HepG2 (cell line): ENCODE measurements at regions not wholly inside any gene's neighbourhood (a gene's known extent, or its start where the extent isn't known, plus 50 kb on each side); places are given as distances from the start of the nearest gene placed in this dataset.

Source experiments
- ATAC-seq: fragments of 200-7000 bp; cut with Tn5 transposase; 3 replicates; pipeline ENCODE4 v1.9.1; 2020; ENCODE audit warnings: mild to moderate bottlenecking, moderate library complexity
- BruUV-seq: library from RNA; stranded (reverse); fragments of 400-500 nt; replicated peaks from 2 replicates; lab custom pipeline; 2021; lab: Mats Ljungman, UMichigan
- CTCF ChIA-PET: fragments of 300-600 bp; formaldehyde crosslinking; extraction: SDS; loops from one replicate; lab custom pipeline; 2021; ENCODE audit warnings: low total read pairs, inconsistent platforms, low intra/inter-chr PET ratio; lab: Yijun Ruan, JAX
- POLR2A ChIA-PET: fragments of 350-600 bp; sonication (Branson Sonifier 250); formaldehyde crosslinking; loops from one replicate; lab custom pipeline; 2020; ENCODE audit warnings: antibody characterized with exemption, inconsistent platforms; lab: Yijun Ruan, JAX
- DNase-seq: peaks from one replicate; pipeline ENCODE4 v3.0.0-alpha.2; 2015; ENCODE audit warnings: low spot score
- FAIRE-seq: peaks from 3 replicates; lab custom pipeline; 2011; peaks lifted over from hg19 to GRCh38; lab: Jason Lieb, UNC
- H2AFZ ChIP-seq: one replicate; pipeline ENCODE4 v1.6.1; 2011; ENCODE audit warnings: low read length, inconsistent platforms
- H3K27ac ChIP-seq: fragments of 300-600 bp; 3 replicates; pipeline ENCODE4 v1.8.0; 2011; ENCODE audit warnings: mixed run types, mild to moderate bottlenecking, mixed read lengths, low read length, inconsistent platforms; ENCODE audit not compliant: insufficient read depth; ENCODE audit errors: extremely low read length
- H3K27me3 ChIP-seq, 2 experiments: fragments of 200-600 bp in 1 of 2; 2 replicates in 1 of 2; 3 replicates in 1 of 2; pipeline versions ENCODE4 v1.6.0 to v1.8.0; 2011; ENCODE audit warnings: low read length in 2 of 2, mild to moderate bottlenecking in 2 of 2, moderate library complexity in 2 of 2, inconsistent platforms in 1 of 2; ENCODE audit not compliant: insufficient read depth in 2 of 2, control insufficient read depth in 1 of 2
- H3K36me3 ChIP-seq, 2 experiments: fragments of 200-600 bp in 1 of 2; replicated peaks in 1 of 2; 2 replicates in 1 of 2; 3 replicates in 1 of 2; pipeline versions ENCODE4 v1.5.1 to v1.8.0; 2011; ENCODE audit warnings: low read length in 2 of 2, inconsistent platforms in 1 of 2; ENCODE audit not compliant: insufficient read depth in 2 of 2, control insufficient read depth in 1 of 2
- H3K4me1 ChIP-seq: 2 replicates; pipeline ENCODE4 v1.5.1; 2012; ENCODE audit warnings: low read length, inconsistent platforms; ENCODE audit not compliant: insufficient read depth
- H3K4me2 ChIP-seq: 2 replicates; pipeline ENCODE4 v1.6.0; 2011; ENCODE audit warnings: low read depth, low read length, inconsistent platforms
- H3K4me3 ChIP-seq, 3 experiments: fragments of 200-600 bp in 1 of 3; sonication (generic), shearing (Covaris generic) in 1 of 3; replicated peaks in 1 of 3; 2 replicates each; pipeline ENCODE4 v1.5.1; 2011 to 2016; ENCODE audit warnings: low read length in 3 of 3, inconsistent platforms in 2 of 3, low read depth in 2 of 3, mild to moderate bottlenecking in 2 of 3, control low read depth in 1 of 3, mixed read lengths in 1 of 3; ENCODE audit not compliant: insufficient read depth in 1 of 3
- H3K79me2 ChIP-seq: one replicate; pipeline ENCODE4 v1.6.1; 2011; ENCODE audit warnings: low read length, inconsistent platforms; ENCODE audit not compliant: insufficient read depth
- H3K9ac ChIP-seq: 2 replicates; pipeline ENCODE4 v1.6.0; 2011; ENCODE audit warnings: mild to moderate bottlenecking, low read depth, low read length, inconsistent platforms; ENCODE audit not compliant: insufficient read depth
- H3K9me3 ChIP-seq: 2 replicates; pipeline ENCODE4 v1.5.1; 2012; ENCODE audit warnings: mild to moderate bottlenecking, low read length
- H4K20me1 ChIP-seq: 2 replicates; pipeline ENCODE4 v1.6.0; 2011; ENCODE audit warnings: inconsistent platforms, mild to moderate bottlenecking, low read length, moderate library complexity; ENCODE audit not compliant: insufficient read depth
- E2F5 ChIP-seq: sonication (generic); formaldehyde crosslinking; conservative IDR thresholded peaks from 2 replicates; pipeline ENCODE4 v1.4.0; 2020; ENCODE audit warnings: missing genetic modification reagents
- MAFK ChIP-seq, 2 experiments: IDR thresholded peaks in 1 of 2; conservative IDR thresholded peaks in 1 of 2; 2 replicates each; pipeline ENCODE4 v1.6.1; 2011; ENCODE audit warnings: improper control_type of control experiment in 2 of 2, low read length in 2 of 2
- NR1H2 ChIP-seq: sonication (generic); formaldehyde crosslinking; IDR thresholded peaks from 2 replicates; pipeline ENCODE4 v1.8.1; 2022; ENCODE audit warnings: low read depth, missing genetic modification reagents, borderline replicate concordance
- PAWR ChIP-seq: sonication (generic); formaldehyde crosslinking; IDR thresholded peaks from 2 replicates; pipeline ENCODE4 v1.4.0; 2020; ENCODE audit warnings: missing genetic modification reagents, mild to moderate bottlenecking, borderline replicate concordance
- SMAD1 ChIP-seq: sonication (generic); formaldehyde crosslinking; IDR thresholded peaks from 2 replicates; pipeline ENCODE4 v1.4.0; 2020; ENCODE audit warnings: missing genetic modification reagents, low read depth, mild to moderate bottlenecking, borderline replicate concordance
- TGIF2 ChIP-seq: IDR thresholded peaks from 2 replicates; pipeline ENCODE4 v1.6.1; 2016; ENCODE audit warnings: control low read depth, missing compliant biosample characterization
- ZNF142 ChIP-seq: sonication (generic); formaldehyde crosslinking; IDR thresholded peaks from 2 replicates; pipeline ENCODE4 v1.4.0; 2020; ENCODE audit warnings: missing genetic modification reagents
- ZNF251 ChIP-seq: sonication (generic); formaldehyde crosslinking; IDR thresholded peaks from 2 replicates; pipeline ENCODE4 v1.9.0; 2021; ENCODE audit warnings: mild to moderate bottlenecking, missing genetic modification reagents
- ZNF44 ChIP-seq: sonication (generic); formaldehyde crosslinking; IDR thresholded peaks from 2 replicates; pipeline ENCODE4 v1.5.1; 2020; ENCODE audit warnings: mild to moderate bottlenecking, missing genetic modification reagents
- ZNF572 ChIP-seq: sonication (generic); formaldehyde crosslinking; IDR thresholded peaks from 2 replicates; pipeline ENCODE4 v1.5.1; 2020; ENCODE audit warnings: mild to moderate bottlenecking, missing genetic modification reagents
- ZNF615 ChIP-seq: sonication (generic); formaldehyde crosslinking; IDR thresholded peaks from 2 replicates; pipeline ENCODE4 v1.5.0; 2020; ENCODE audit warnings: mild to moderate bottlenecking, missing genetic modification reagents, borderline replicate concordance
- ZNF737 ChIP-seq: sonication (generic); formaldehyde crosslinking; IDR thresholded peaks from 2 replicates; pipeline ENCODE4 v1.5.0; 2020; ENCODE audit warnings: missing genetic modification reagents, mild to moderate bottlenecking, borderline replicate concordance
- ZNF776 ChIP-seq: sonication (generic); formaldehyde crosslinking; IDR thresholded peaks from 2 replicates; pipeline ENCODE4 v1.4.0; 2020; ENCODE audit warnings: mild to moderate bottlenecking, missing genetic modification reagents
- ZSCAN21 ChIP-seq: sonication (generic); formaldehyde crosslinking; IDR thresholded peaks from 2 replicates; pipeline ENCODE4 v1.8.0; 2022; ENCODE audit warnings: mild to moderate bottlenecking, missing genetic modification reagents, moderate library complexity, borderline replicate concordance
- WGBS: methylation state at CpG from one replicate; pipeline ENCODE4 v1.1.6; 2017; ENCODE audit warnings: low lambda C conversion rate; 5-methylcytosine and 5-hydroxymethylcytosine counted together
- in situ Hi-C: cut with HindIII; loops from 2 replicates; pipeline ENCODE4 v1.10.0; 2017; ENCODE audit warnings: low pct_unique_long_range_greater_than_20kb; ENCODE audit not compliant: extremely low pct_ligation_motif_present
- intact Hi-C: fragments of 100-400 bp; cut with micrococcal nuclease; formaldehyde crosslinking; loops from one replicate; pipeline ENCODE4 v1.10.0; 2022; ENCODE audit not compliant: unreplicated experiment
- TF ChIP-seq, protein P1 (sequence below): IDR thresholded peaks from 2 replicates; pipeline ENCODE4 v1.6.1; 2016; ENCODE audit warnings: low read depth, borderline replicate concordance
- TF ChIP-seq, protein P2 (sequence below): sonication (generic); formaldehyde crosslinking; IDR thresholded peaks from 2 replicates; pipeline ENCODE4 v1.8.0; 2022; ENCODE audit warnings: missing genetic modification reagents, mild to moderate bottlenecking, inconsistent platforms, borderline replicate concordance

- ATAC-seq (no peak), DNase-seq (no peak), FAIRE-seq (no peak)
- POLR2A ChIA-PET, result no interaction called here
- H3K9ac ChIP-seq, result no peak overlapping the region
- no peaks in the 10 kb centered on the region for H3K4me1 ChIP-seq
- intact Hi-C loops, result no loop called here
- no TSS peak for BruUV-seq
- no peak overlapping the region for H3K4me2 ChIP-seq
- no peaks in the 10 kb centered on the region for H3K27me3 ChIP-seq
- H2AFZ ChIP-seq, result no peak overlapping the region
- H3K4me3 ChIP-seq, result no peak overlapping the region
- in situ Hi-C loops, result no loop called here
- WGBS, result 20% methylated on average over 7 of the region's 10 CpGs
- H3K27ac ChIP-seq, result no peak overlapping the region
- CTCF ChIA-PET, result no interaction called here
- H4K20me1 ChIP-seq, result no peaks in the 10 kb centered on the region
- no peaks in the 10 kb centered on the region for H3K36me3 ChIP-seq
- H3K9me3 ChIP-seq, result peaks cover 99% of the 10 kb centered on the region
- no peaks in the 10 kb centered on the region for H3K79me2 ChIP-seq
- TF ChIP-seq TGIF2 (CRISPR knock-in tag) (no peak), E2F5 (CRISPR knock-in tag) (no peak), NR1H2 (no peak), ZNF251 (no peak), ZSCAN21 (no peak), ZNF572 (CRISPR knock-in tag) (no peak), ZNF142 (CRISPR knock-in tag) (no peak), MAFK (conservative IDR thresholded peaks at IDR 0.05 in 1 of 2, IDR thresholded peaks at IDR 0.05 in 1 of 2; ENCODE audit: low read length in 2 of 2) (no peak), PAWR (CRISPR knock-in tag) (no peak), ZNF44 (CRISPR knock-in tag) (no peak), ZNF776 (CRISPR knock-in tag) (no peak), SMAD1 (CRISPR knock-in tag) (no peak), ZNF737 (CRISPR knock-in tag) (no peak), ZNF615 (CRISPR knock-in tag) (no peak)
- TF ChIP-seq, protein P1, sequence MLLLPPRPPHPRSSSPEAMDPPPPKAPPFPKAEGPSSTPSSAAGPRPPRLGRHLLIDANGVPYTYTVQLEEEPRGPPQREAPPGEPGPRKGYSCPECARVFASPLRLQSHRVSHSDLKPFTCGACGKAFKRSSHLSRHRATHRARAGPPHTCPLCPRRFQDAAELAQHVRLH (CRISPR knock-in tag), result no peak
- TF ChIP-seq, protein P2, sequence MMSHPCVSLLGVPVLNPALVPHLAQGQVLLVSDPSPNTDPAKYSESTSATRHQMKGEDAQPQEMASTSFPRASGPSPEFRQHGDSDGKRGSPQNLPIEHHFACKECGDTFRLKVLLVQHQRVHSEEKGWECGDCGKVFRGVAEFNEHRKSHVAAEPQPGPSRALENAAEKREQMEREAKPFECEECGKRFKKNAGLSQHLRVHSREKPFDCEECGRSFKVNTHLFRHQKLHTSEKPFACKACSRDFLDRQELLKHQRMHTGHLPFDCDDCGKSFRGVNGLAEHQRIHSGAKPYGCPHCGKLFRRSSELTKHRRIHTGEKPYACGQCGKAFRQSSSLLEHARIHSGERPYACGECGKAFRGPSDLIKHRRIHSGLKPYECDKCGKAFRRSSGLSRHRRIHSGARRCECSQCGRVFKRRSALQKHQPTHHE, result no peak
Observed at GRCh38 chr7:63042730-63043511, 955.7 kb upstream of the ZNF722 start.
